ENCODE measurements at regions not wholly inside any gene's neighbourhood (a gene's known extent, or its start where the extent isn't known, plus 50 kb on each side); places are given as distances from the start of the nearest gene placed in this dataset.

- TF ChIP-seq, protein P1, sequence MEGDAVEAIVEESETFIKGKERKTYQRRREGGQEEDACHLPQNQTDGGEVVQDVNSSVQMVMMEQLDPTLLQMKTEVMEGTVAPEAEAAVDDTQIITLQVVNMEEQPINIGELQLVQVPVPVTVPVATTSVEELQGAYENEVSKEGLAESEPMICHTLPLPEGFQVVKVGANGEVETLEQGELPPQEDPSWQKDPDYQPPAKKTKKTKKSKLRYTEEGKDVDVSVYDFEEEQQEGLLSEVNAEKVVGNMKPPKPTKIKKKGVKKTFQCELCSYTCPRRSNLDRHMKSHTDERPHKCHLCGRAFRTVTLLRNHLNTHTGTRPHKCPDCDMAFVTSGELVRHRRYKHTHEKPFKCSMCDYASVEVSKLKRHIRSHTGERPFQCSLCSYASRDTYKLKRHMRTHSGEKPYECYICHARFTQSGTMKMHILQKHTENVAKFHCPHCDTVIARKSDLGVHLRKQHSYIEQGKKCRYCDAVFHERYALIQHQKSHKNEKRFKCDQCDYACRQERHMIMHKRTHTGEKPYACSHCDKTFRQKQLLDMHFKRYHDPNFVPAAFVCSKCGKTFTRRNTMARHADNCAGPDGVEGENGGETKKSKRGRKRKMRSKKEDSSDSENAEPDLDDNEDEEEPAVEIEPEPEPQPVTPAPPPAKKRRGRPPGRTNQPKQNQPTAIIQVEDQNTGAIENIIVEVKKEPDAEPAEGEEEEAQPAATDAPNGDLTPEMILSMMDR (IDR thresholded peaks at IDR 0.05) = no peak
- TF ChIP-seq POLR2A (IDR thresholded peaks at IDR 0.05) = no peak
These were observed 406.5 kb upstream of the SHH start for GRCh38 chr7:156218544-156219306.

Measured in esophagus squamous epithelium (tissue), 4 donors.